Activated T-cell treated with anti-CD3 and anti-CD28 coated beads, Interleukin-2, amount 50 U/mL, for 4 hours (primary cell): ENCODE measurements at regions not wholly inside any gene's neighbourhood (a gene's known extent, or its start where the extent isn't known, plus 50 kb on each side); places are given as distances from the start of the nearest gene placed in this dataset.

Source experiments
- ATAC-seq, 2 donors: fragments of 200-7000 bp; cut with Tn5 transposase; one replicate each; pipeline ENCODE4 v1.10.0; 2021
- DNase-seq: peaks from one replicate; pipeline ENCODE4 v3.0.0-alpha.2; 2020
- H3K27me3 Mint-ChIP-seq: one replicate; pipeline ENCODE4 v1.8.0; 2021; ENCODE audit warnings: low read depth, mixed read lengths
- H3K36me3 Mint-ChIP-seq: one replicate; pipeline ENCODE4 v1.8.0; 2022; ENCODE audit warnings: mixed read lengths; ENCODE audit not compliant: insufficient read depth
- H3K4me1 Mint-ChIP-seq: one replicate; pipeline ENCODE4 v1.8.0; 2021; ENCODE audit warnings: low read depth, mixed read lengths
- H3K4me3 Mint-ChIP-seq: one replicate; pipeline ENCODE4 v1.8.0; 2021; ENCODE audit warnings: mild to moderate bottlenecking, moderate library complexity, mixed read lengths
- H3K9me3 Mint-ChIP-seq: one replicate; pipeline ENCODE4 v1.8.0; 2021; ENCODE audit warnings: mixed read lengths

GRCh38 chr3:139095803-139096466, 51.2 kb upstream of the PRR23C start:
- Mint-ChIP-seq H3K27me3 (peaks cover 14% of the 10 kb centered on the region), H3K4me1 (no peaks in the 10 kb centered on the region), H3K36me3 (no peaks in the 10 kb centered on the region), H3K9me3 (peaks cover 4% of the 10 kb centered on the region), H3K4me3 (no peak overlapping the region)
- ATAC-seq (no peak), DNase-seq (no peak)

- H3K36me3 Mint-ChIP-seq, result no peaks in the 10 kb centered on the region
- ATAC-seq (no peak), DNase-seq (no peak)
- H3K9me3 Mint-ChIP-seq, result peaks cover 4% of the 10 kb centered on the region
- H3K27me3 Mint-ChIP-seq, result peaks cover 11% of the 10 kb centered on the region
- H3K4me3 Mint-ChIP-seq, result no peak overlapping the region
- no peaks in the 10 kb centered on the region for H3K4me1 Mint-ChIP-seq
These were observed 52.0 kb upstream of the PRR23C start for GRCh38 chr3:139096670-139097069.

GRCh38 chr3:139098391-139098790, 53.7 kb upstream of the PRR23C start:
- no peak overlapping the region for H3K4me3 Mint-ChIP-seq
- ATAC-seq (no peak), DNase-seq (no peak)
- H3K4me1 Mint-ChIP-seq, result no peaks in the 10 kb centered on the region
- H3K36me3 Mint-ChIP-seq, result no peaks in the 10 kb centered on the region
- no peaks in the 10 kb centered on the region for H3K9me3 Mint-ChIP-seq
- peaks cover 10% of the 10 kb centered on the region for H3K27me3 Mint-ChIP-seq

- Mint-ChIP-seq H3K9me3 (no peaks in the 10 kb centered on the region), H3K4me3 (no peak overlapping the region), H3K36me3 (no peaks in the 10 kb centered on the region), H3K4me1 (no peaks in the 10 kb centered on the region), H3K27me3 (peaks cover 10% of the 10 kb centered on the region)
- no peak for DNase-seq
- ATAC-seq, result no peak
These were observed 55.5 kb upstream of the PRR23C start for GRCh38 chr3:139099968-139100817.

GRCh38 chr3:139100821-139101220, 56.1 kb upstream of the PRR23C start:
- no peaks in the 10 kb centered on the region for H3K4me1 Mint-ChIP-seq
- no peak overlapping the region for H3K4me3 Mint-ChIP-seq
- H3K9me3 Mint-ChIP-seq, result no peaks in the 10 kb centered on the region
- ATAC-seq (no peak), DNase-seq (no peak)
- H3K36me3 Mint-ChIP-seq, result no peaks in the 10 kb centered on the region
- H3K27me3 Mint-ChIP-seq, result peaks cover 10% of the 10 kb centered on the region

GRCh38 chr3:139101396-139101795, 56.7 kb upstream of the PRR23C start:
- Mint-ChIP-seq H3K27me3 (peaks cover 10% of the 10 kb centered on the region), H3K4me1 (no peaks in the 10 kb centered on the region)

GRCh38 chr3:139103484-139103883, 58.8 kb upstream of the PRR23C start:
- H3K27me3 Mint-ChIP-seq, result peaks cover 10% of the 10 kb centered on the region
- H3K4me1 Mint-ChIP-seq, result no peaks in the 10 kb centered on the region

More at GRCh38 chr3:139101396-139101795, 56.7 kb upstream of the PRR23C start:
- Mint-ChIP-seq H3K36me3 (no peaks in the 10 kb centered on the region), H3K4me3 (no peak overlapping the region), H3K9me3 (no peaks in the 10 kb centered on the region)
- ATAC-seq (no peak), DNase-seq (no peak)

GRCh38 chr3:139104062-139104461, 59.4 kb upstream of the PRR23C start:
- Mint-ChIP-seq H3K9me3 (no peaks in the 10 kb centered on the region), H3K36me3 (no peaks in the 10 kb centered on the region), H3K4me3 (no peak overlapping the region), H3K27me3 (peaks cover 10% of the 10 kb centered on the region), H3K4me1 (no peaks in the 10 kb centered on the region)
- no peak for ATAC-seq
- DNase-seq, result no peak

More at GRCh38 chr3:139103484-139103883, 58.8 kb upstream of the PRR23C start:
- Mint-ChIP-seq H3K4me3 (no peak overlapping the region), H3K9me3 (no peaks in the 10 kb centered on the region), H3K36me3 (no peaks in the 10 kb centered on the region)
- no peak for DNase-seq
- ATAC-seq, result no peak

GRCh38 chr3:139105154-139105702, 60.5 kb upstream of the PRR23C start:
- ATAC-seq (no peak), DNase-seq (no peak)
- H3K4me3 Mint-ChIP-seq, result no peak overlapping the region
- no peaks in the 10 kb centered on the region for H3K4me1 Mint-ChIP-seq
- no peaks in the 10 kb centered on the region for H3K36me3 Mint-ChIP-seq
- H3K9me3 Mint-ChIP-seq, result no peaks in the 10 kb centered on the region
- H3K27me3 Mint-ChIP-seq, result peaks cover 5% of the 10 kb centered on the region

- H3K4me3 Mint-ChIP-seq, result no peak overlapping the region
- H3K4me1 Mint-ChIP-seq, result no peaks in the 10 kb centered on the region
- no peaks in the 10 kb centered on the region for H3K9me3 Mint-ChIP-seq
- peaks cover 2% of the 10 kb centered on the region for H3K27me3 Mint-ChIP-seq
- no peaks in the 10 kb centered on the region for H3K36me3 Mint-ChIP-seq
- no peak for DNase-seq
- ATAC-seq, result no peak
These were observed 61.6 kb upstream of the PRR23C start for GRCh38 chr3:139106013-139106932.

GRCh38 chr3:139107424-139108252, 62.9 kb upstream of the PRR23C start:
- H3K4me3 Mint-ChIP-seq, result no peak overlapping the region
- no peak for DNase-seq
- H3K27me3 Mint-ChIP-seq, result peaks cover 5% of the 10 kb centered on the region
- H3K9me3 Mint-ChIP-seq, result no peaks in the 10 kb centered on the region
- peaks cover 6% of the 10 kb centered on the region for H3K4me1 Mint-ChIP-seq
- ATAC-seq, result no peak
- no peaks in the 10 kb centered on the region for H3K36me3 Mint-ChIP-seq

GRCh38 chr3:139108253-139108969, 63.7 kb upstream of the PRR23C start:
- ATAC-seq (no peak), DNase-seq (no peak)
- H3K9me3 Mint-ChIP-seq, result no peaks in the 10 kb centered on the region

GRCh38 chr3:139109271-139109670, 64.6 kb upstream of the PRR23C start:
- Mint-ChIP-seq H3K27me3 (peaks cover 5% of the 10 kb centered on the region), H3K4me3 (no peak overlapping the region), H3K36me3 (no peaks in the 10 kb centered on the region), H3K9me3 (no peaks in the 10 kb centered on the region), H3K4me1 (peaks cover 6% of the 10 kb centered on the region)
- DNase-seq (no peak), ATAC-seq (no peak)

More at GRCh38 chr3:139108253-139108969, 63.7 kb upstream of the PRR23C start:
- peaks cover 6% of the 10 kb centered on the region for H3K4me1 Mint-ChIP-seq
- no peaks in the 10 kb centered on the region for H3K36me3 Mint-ChIP-seq
- no peak overlapping the region for H3K4me3 Mint-ChIP-seq
- H3K27me3 Mint-ChIP-seq, result peaks cover 5% of the 10 kb centered on the region
